Psoas muscle (tissue), 7 donors: ENCODE measurements at regions not wholly inside any gene's neighbourhood (a gene's known extent, or its start where the extent isn't known, plus 50 kb on each side); places are given as distances from the start of the nearest gene placed in this dataset.

Source experiments
- ATAC-seq, 4 donors: fragments of 200-7000 bp; cut with Tn5 transposase; one replicate each; pipeline ENCODE4 v1.9.1; 2020; ENCODE audit warnings: moderate library complexity in 3 of 4, mild to moderate bottlenecking in 2 of 4
- DNase-seq, 2 donors: peaks; one replicate each; pipeline ENCODE4 v3.0.0-alpha.2; 2020
- H3K27ac ChIP-seq: fragments of 200-600 bp; one replicate; pipeline ENCODE4 v1.8.0; 2022
- H3K27me3 ChIP-seq, 3 donors: fragments of 200-600 bp in 1 of 3; one replicate each; pipeline versions ENCODE4 v1.6.1 to v1.8.0; 2013 to 2022; ENCODE audit warnings: low read length in 2 of 3, mild to moderate bottlenecking in 2 of 3, moderate library complexity in 1 of 3; ENCODE audit not compliant: insufficient read depth in 3 of 3
- H3K36me3 ChIP-seq, 2 donors: fragments of 200-600 bp in 1 of 2; one replicate each; pipeline versions ENCODE4 v1.6.1 to v1.8.0; 2013 to 2022; ENCODE audit warnings: low read depth in 1 of 2, mild to moderate bottlenecking in 1 of 2, moderate library complexity in 1 of 2; ENCODE audit not compliant: insufficient read depth in 1 of 2
- H3K4me1 ChIP-seq: fragments of 200-600 bp; one replicate; pipeline ENCODE4 v1.8.0; 2022
- H3K4me3 ChIP-seq: fragments of 200-600 bp; one replicate; pipeline ENCODE4 v1.8.0; 2022; ENCODE audit warnings: mild to moderate bottlenecking
- H3K9me3 ChIP-seq: fragments of 200-600 bp; one replicate; pipeline ENCODE4 v1.8.0; 2022
- CTCF ChIP-seq: fragments of 200-600 bp; IDR thresholded peaks from one replicate; pipeline ENCODE4 v1.8.0; 2022; ENCODE audit warnings: antibody characterized with exemption
- WGBS, 3 donors: extraction: QIAGEN DNeasy Blood & Tissue Kit; methylation state at CpG; one replicate each; pipeline versions ENCODE4 v1.1.6 to v1.1.7; 2013; 5-methylcytosine and 5-hydroxymethylcytosine counted together
- intact Hi-C, 2 donors: fragments of 100-400 bp; cut with DNase I; formaldehyde crosslinking; loops; one replicate each; pipeline versions ENCODE4 v1.11.0 to v1.14.2; 2022
- donor health status: healthy with polysubstance abuse.
- donor health status: DM: no; HTN: no; CAD: no; lungs with moderate emphysema.
- donor health status: Bipolar disorder and iron deficiency.
- donor health status: healthy.
- donor health status: DM: yes; HTN: yes; CAD: no.
- donor health status: DM: no; HTN: no; CAD: no.
- donor health status: DM: yes; HTN: yes; CAD: no.

GRCh38 chr18:40985436-40985835 is 969.6 kb upstream of the PIK3C3 start:
- H3K27me3 ChIP-seq, result no peaks in the 10 kb centered on the region
- no peak overlapping the region for H3K4me3 ChIP-seq
- DNase-seq (no peak), ATAC-seq (no peak)
- H3K36me3 ChIP-seq, result no peaks in the 10 kb centered on the region
- H3K4me1 ChIP-seq, result no peaks in the 10 kb centered on the region
- no peak for TF ChIP-seq CTCF
- intact Hi-C loops, result no loop called here
- H3K27ac ChIP-seq, result no peak overlapping the region
- 52 to 61% (median 58%) methylated on average over 5 of the region's 5 CpGs for WGBS, 3 donors
- no peaks in the 10 kb centered on the region for H3K9me3 ChIP-seq

GRCh38 chr18:40984856-40985255 is 970.2 kb upstream of the PIK3C3 start:
- Histone ChIP-seq H3K4me1 (no peaks in the 10 kb centered on the region), H3K4me3 (no peak overlapping the region), H3K9me3 (no peaks in the 10 kb centered on the region), H3K36me3 (no peaks in the 10 kb centered on the region), H3K27ac (no peak overlapping the region), H3K27me3 (no peaks in the 10 kb centered on the region)
- intact Hi-C loops, result no loop called here
- DNase-seq, result no peak
- no peak for TF ChIP-seq CTCF
- ATAC-seq, result no peak
- 64 to 69% (median 66%) methylated on average over 1 of the region's 1 CpG for WGBS, 3 donors

GRCh38 chr18:40983835-40984234 is 971.2 kb upstream of the PIK3C3 start:
- intact Hi-C loops, result no loop called here
- ATAC-seq (no peak), DNase-seq (no peak)
- Histone ChIP-seq H3K4me1 (no peaks in the 10 kb centered on the region), H3K9me3 (no peaks in the 10 kb centered on the region), H3K36me3 (no peaks in the 10 kb centered on the region), H3K27me3 (no peaks in the 10 kb centered on the region), H3K4me3 (no peak overlapping the region), H3K27ac (no peak overlapping the region)
- 59 to 77% (median 69%) methylated on average over 1 of the region's 1 CpG for WGBS, 3 donors
- no peak for TF ChIP-seq CTCF

GRCh38 chr18:40980171-40980570 is 974.9 kb upstream of the PIK3C3 start:
- Histone ChIP-seq H3K27ac (no peak overlapping the region), H3K27me3 (no peaks in the 10 kb centered on the region), H3K4me1 (no peaks in the 10 kb centered on the region), H3K4me3 (no peak overlapping the region), H3K9me3 (no peaks in the 10 kb centered on the region), H3K36me3 (no peaks in the 10 kb centered on the region)
- ATAC-seq (no peak), DNase-seq (no peak)
- TF ChIP-seq CTCF, result no peak
- WGBS, 3 donors, result 19 to 25% (median 19%) methylated on average over 2 of the region's 2 CpGs
- intact Hi-C loops, result no loop called here

- H3K27ac ChIP-seq, result no peak overlapping the region
- no peaks in the 10 kb centered on the region for H3K9me3 ChIP-seq
- no peaks in the 10 kb centered on the region for H3K27me3 ChIP-seq
- TF ChIP-seq CTCF, result no peak
- intact Hi-C loops, result no loop called here
- H3K4me3 ChIP-seq, result no peak overlapping the region
- WGBS, 3 donors, result 91 to 97% (median 93%) methylated on average over 4 of the region's 4 CpGs
- H3K36me3 ChIP-seq, result no peaks in the 10 kb centered on the region
- no peaks in the 10 kb centered on the region for H3K4me1 ChIP-seq
- DNase-seq, result no peak
- no peak for ATAC-seq
These were observed 979.0 kb upstream of the PIK3C3 start for GRCh38 chr18:40976050-40976449.
